ENCODE measurements at regions not wholly inside any gene's neighbourhood (a gene's known extent, or its start where the extent isn't known, plus 50 kb on each side); places are given as distances from the start of the nearest gene placed in this dataset.

DNA sequence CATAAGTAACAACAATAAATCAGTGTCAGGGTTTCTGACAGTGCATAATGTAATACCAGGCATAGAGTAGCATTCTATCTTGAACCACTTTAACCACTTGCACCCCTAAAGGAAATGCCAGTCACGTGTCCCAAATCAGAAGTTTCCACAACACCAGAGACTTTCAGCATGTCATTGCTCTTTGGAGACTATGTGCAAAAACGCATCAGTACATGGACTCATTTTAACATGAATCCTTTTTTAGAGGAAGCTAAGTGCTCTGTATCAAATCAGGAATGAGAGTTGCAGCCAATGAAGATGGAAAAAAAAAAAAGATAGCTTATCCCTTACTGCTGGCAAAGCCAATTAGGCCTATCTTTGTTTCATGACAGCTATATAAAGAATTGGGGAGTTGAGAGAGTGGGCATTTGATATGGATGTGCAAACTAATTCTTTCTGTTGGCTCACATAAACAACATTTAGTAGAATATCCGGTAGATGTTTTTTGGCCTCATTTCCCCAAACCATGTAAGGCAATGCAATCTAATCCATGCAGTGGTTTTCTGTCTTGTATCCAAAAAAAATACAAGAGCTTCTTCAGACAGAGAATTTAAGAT lies 353.1 kb downstream of the IRS1 start:
- no peak overlapping the region for H2AK5ac ChIP-seq (ENCODE audit: insufficient read length, low read length)
- H2BK12ac ChIP-seq (ENCODE audit: insufficient read length, low read depth, low read length) = no peak overlapping the region
- no peak overlapping the region for H3K9ac ChIP-seq (ENCODE audit: extremely low read depth, insufficient read length, low read length)
- no peak overlapping the region for H2BK120ac ChIP-seq (ENCODE audit: low read depth, low read length, poor library complexity, severe bottlenecking)
- no peak overlapping the region for H3K14ac ChIP-seq (ENCODE audit: insufficient read depth, low read length)
- Mint-ChIP-seq H3K9me3 (peaks cover 1 to 5% of the 10 kb centered on the region in 2 experiments; a peak in 2 of 5 replicates), H3K4me3 (no peak overlapping the region), H3K36me3 (ENCODE audit: insufficient read depth in 1 of 3, low read depth in 3 of 3) (peaks cover 0 to 12% (median 2%) of the 10 kb centered on the region in 3 experiments; a peak in 4 of 7 replicates), H3K27ac (no peak overlapping the region), H3K27me3 (ENCODE audit: low read depth) (no peaks in the 10 kb centered on the region), H3K4me1 (peaks cover 14 to 22% of the 10 kb centered on the region in 2 experiments)
- TF ChIP-seq, protein P1, sequence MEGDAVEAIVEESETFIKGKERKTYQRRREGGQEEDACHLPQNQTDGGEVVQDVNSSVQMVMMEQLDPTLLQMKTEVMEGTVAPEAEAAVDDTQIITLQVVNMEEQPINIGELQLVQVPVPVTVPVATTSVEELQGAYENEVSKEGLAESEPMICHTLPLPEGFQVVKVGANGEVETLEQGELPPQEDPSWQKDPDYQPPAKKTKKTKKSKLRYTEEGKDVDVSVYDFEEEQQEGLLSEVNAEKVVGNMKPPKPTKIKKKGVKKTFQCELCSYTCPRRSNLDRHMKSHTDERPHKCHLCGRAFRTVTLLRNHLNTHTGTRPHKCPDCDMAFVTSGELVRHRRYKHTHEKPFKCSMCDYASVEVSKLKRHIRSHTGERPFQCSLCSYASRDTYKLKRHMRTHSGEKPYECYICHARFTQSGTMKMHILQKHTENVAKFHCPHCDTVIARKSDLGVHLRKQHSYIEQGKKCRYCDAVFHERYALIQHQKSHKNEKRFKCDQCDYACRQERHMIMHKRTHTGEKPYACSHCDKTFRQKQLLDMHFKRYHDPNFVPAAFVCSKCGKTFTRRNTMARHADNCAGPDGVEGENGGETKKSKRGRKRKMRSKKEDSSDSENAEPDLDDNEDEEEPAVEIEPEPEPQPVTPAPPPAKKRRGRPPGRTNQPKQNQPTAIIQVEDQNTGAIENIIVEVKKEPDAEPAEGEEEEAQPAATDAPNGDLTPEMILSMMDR (conservative IDR thresholded peaks at IDR 0.05) = no peak
- no peak overlapping the region for H2BK15ac ChIP-seq (ENCODE audit: low read depth, low read length)
- H2AFZ ChIP-seq (ENCODE audit: low read length) = no peak overlapping the region
- no peaks in the 10 kb centered on the region; the same call in 1 of the 2 replicates for H3K4me1 ChIP-seq (ENCODE audit: insufficient read depth, low read length)
- no peaks in the 10 kb centered on the region for H3K23me2 ChIP-seq (ENCODE audit: insufficient read length, low read depth, low read length, poor library complexity, severe bottlenecking)
- H3K27ac ChIP-seq (ENCODE audit: insufficient read length, low read depth, low read length) = no peak overlapping the region
- H4K91ac ChIP-seq (ENCODE audit: insufficient read length, low read depth, low read length) = no peak overlapping the region
- no peak overlapping the region for H3K4me2 ChIP-seq (ENCODE audit: insufficient read depth, insufficient read length, low read length)
- H2BK5ac ChIP-seq (ENCODE audit: insufficient read length, low read length) = no peak overlapping the region
- H2BK20ac ChIP-seq (ENCODE audit: low read depth, low read length, poor library complexity, severe bottlenecking) = peak overlapping the region; percentile 12
- H3T11ph ChIP-seq (ENCODE audit: low read length) = no peak overlapping the region
- H3K9me3 ChIP-seq (ENCODE audit: control insufficient read depth, low read depth, low read length) = no peaks in the 10 kb centered on the region
- H3K27me3 ChIP-seq (ENCODE audit: insufficient read depth, low read length) = no peaks in the 10 kb centered on the region
- no peak overlapping the region for H3K23ac ChIP-seq (ENCODE audit: insufficient read length, low read depth, low read length)
- H3K79me2 ChIP-seq (ENCODE audit: insufficient read depth, low read length) = no peaks in the 10 kb centered on the region
- H3K56ac ChIP-seq (ENCODE audit: insufficient read length, low read depth, low read length) = no peak overlapping the region
- H3K79me1 ChIP-seq (ENCODE audit: insufficient read depth, low read depth, low read length, poor library complexity, severe bottlenecking) = no peaks in the 10 kb centered on the region
- no peaks in the 10 kb centered on the region for H4K20me1 ChIP-seq (ENCODE audit: control insufficient read depth, insufficient read depth, insufficient read length)
- no CpG with 5 or more reads among the region's 3 CpGs for WGBS (ENCODE audit: extremely low coverage, insufficient read length, low lambda C conversion rate)
- no peak overlapping the region for H3K18ac ChIP-seq (ENCODE audit: insufficient read length, low read depth, low read length)
- no peak overlapping the region for H4K5ac ChIP-seq (ENCODE audit: insufficient read length, low read depth, low read length)
- DNase-seq = no peak
- H4K8ac ChIP-seq (replicated peaks; ENCODE audit: insufficient read length, low read depth, low read length) = no peak overlapping the region
- H3K4ac ChIP-seq (ENCODE audit: low read depth, low read length) = no peak overlapping the region

Data from H9 (cell line).